ENCODE measurements at regions not wholly inside any gene's neighbourhood (a gene's known extent, or its start where the extent isn't known, plus 50 kb on each side); places are given as distances from the start of the nearest gene placed in this dataset.
"Not testable (repeated sequence)": the region's sequence is repeated elsewhere in the genome, so short reads cannot be mapped to it uniquely, and the experiment has no call there.

- no peak for DNase-seq
These were observed 305.8 kb upstream of the KCND2 start for GRCh38 chr7:119967221-119967620.

GRCh38 chr7:119968411-119968810 lies 304.6 kb upstream of the KCND2 start:
- not testable (repeated sequence) for DNase-seq

- no peak for DNase-seq
These were observed 303.9 kb upstream of the KCND2 start for GRCh38 chr7:119969054-119969453.

GRCh38 chr7:119969763-119970162 lies 303.2 kb upstream of the KCND2 start:
- DNase-seq, result no peak

DNA sequence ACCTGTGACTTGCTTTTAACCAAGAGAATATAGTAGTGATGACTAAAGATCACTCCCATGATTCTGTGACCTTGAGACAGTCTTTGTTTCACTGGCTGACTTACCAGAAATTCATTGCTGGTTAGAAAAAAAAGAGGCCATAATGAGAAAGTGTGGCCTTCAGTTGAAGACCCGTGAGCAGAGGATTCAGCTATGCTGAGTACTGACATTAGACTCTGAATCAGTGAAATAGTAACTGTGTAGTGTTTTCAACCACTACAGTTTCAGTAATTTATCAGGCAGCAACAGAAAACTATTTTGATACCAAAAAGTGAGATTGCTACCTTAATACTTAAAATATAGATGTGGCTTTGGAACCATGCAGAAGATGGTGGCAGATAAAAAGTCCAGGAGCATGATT lies 298.0 kb upstream of the KCND2 start:
- no peak for DNase-seq

DNA sequence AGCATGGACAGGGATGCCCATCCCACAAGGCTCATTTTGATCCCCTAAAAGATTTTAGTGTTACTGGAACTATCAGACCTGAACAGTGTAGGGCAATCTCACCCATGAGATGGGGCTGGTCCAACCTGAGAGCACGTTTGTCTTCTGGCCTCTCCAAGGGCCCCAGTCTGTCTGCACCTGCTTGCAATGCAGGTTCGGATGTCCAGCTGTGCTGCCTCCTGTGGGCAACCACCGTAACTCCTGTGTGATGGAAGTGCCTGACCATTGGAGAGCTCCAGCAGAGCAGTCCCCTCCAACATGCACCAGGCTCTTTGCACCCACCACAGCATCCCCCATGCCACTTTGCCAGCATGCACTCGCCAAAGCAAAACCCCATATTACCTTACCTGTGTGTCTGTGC lies 290.1 kb upstream of the KCND2 start:
- no peak for DNase-seq

- no peak for DNase-seq
These were observed 289.5 kb upstream of the KCND2 start for GRCh38 chr7:119983468-119983867.

- DNase-seq, result no peak
These were observed 288.7 kb upstream of the KCND2 start for GRCh38 chr7:119984247-119984646.

DNA sequence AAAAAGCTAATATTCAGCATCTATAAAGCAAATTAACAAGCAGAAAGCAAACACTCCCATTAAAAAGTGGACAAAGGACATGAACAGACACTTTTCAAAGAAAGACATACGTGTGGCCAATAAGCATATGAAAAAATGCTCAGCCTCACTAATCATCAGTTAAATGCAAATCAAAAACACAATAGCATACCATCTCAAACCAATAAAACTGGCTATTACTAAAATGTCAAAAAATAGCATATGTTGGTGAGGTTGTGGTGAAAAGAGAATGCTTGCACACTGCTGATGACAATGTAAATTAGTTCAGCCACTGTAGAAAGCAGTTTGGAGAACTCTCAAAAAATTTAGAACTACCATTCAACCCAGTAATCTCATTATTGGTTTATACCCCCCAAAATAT lies 284.6 kb upstream of the KCND2 start:
- DNase-seq, result no peak

DNA sequence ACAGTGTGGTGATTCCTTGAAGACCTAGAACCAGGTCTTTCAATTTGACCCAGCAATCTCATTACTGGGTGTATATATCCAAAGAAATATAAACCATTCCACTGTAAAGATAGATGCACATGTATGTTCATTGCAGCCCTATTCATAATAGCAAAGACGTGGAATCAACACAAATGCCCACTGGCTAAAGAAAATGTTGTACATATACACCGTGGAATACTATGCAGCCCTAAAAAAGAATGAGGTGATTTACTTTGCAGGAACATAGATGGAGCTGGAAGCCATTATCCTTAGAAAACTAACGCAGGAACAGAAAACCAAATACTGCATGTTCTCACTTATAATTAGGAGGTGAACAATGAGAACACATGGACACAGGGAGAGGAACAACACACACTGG lies 278.0 kb upstream of the KCND2 start:
- no peak for DNase-seq

- DNase-seq, result no peak
These were observed 276.3 kb upstream of the KCND2 start for GRCh38 chr7:119996634-119997033.

DNA sequence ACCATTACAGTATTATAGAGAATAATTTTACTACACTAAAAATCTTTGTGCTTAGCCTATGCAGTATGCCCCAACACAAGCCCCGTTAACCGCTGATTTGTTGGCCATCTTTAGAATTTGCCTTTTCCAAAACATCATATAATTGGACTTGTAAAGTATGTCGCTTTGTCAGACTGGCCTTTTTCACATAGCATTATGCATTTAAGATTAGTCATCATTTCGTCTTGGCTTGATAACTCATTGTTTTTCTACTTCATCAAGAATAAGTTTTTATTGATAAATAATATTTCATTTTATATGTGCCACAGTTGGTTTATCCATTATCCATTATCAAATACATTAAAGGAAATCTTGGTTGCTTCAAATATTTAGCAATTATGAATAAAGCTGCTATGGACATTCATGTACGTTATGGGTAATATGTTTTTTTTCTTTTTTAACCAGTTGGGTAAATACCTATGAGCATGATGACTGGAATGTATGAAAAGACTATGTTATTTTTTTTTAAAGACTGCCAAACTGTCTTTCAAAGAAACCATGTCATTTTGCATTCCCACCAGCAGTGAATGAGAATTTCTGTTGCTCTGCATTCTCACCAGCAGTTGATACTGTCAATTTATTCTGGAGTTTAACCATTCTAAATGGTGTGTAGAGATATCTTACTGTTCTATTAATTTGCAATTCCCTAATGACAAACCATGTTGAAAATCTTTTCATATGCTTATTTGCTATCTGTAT lies 273.1 kb upstream of the KCND2 start:
- DNase-seq, result no peak

DNA sequence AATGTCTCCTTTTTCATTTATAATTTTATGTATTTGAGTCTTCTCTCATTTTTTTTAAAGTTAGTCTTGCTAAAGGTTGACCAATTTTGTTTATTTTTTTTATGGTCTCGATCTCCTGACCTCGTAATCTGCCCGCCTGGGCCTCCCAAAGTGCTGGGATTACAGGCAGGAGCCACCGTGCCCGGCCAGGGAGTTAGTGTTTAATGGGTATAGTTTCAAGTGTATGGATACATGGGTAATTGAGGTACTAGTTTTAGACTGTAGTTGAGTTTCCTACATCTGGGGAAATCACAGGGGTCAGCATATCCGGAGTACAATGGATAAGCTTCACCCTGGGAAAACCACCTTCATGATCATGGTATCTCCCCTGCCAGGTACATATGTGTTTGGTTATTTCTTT lies 267.3 kb upstream of the KCND2 start:
- no peak for DNase-seq

GRCh38 chr7:120014301-120014700 lies 258.7 kb upstream of the KCND2 start:
- not testable (repeated sequence) for DNase-seq

- DNase-seq, result no peak
These were observed 258.0 kb upstream of the KCND2 start for GRCh38 chr7:120014925-120015465.

GRCh38 chr7:120021085-120021484 lies 251.9 kb upstream of the KCND2 start:
- DNase-seq, result no peak

DNA sequence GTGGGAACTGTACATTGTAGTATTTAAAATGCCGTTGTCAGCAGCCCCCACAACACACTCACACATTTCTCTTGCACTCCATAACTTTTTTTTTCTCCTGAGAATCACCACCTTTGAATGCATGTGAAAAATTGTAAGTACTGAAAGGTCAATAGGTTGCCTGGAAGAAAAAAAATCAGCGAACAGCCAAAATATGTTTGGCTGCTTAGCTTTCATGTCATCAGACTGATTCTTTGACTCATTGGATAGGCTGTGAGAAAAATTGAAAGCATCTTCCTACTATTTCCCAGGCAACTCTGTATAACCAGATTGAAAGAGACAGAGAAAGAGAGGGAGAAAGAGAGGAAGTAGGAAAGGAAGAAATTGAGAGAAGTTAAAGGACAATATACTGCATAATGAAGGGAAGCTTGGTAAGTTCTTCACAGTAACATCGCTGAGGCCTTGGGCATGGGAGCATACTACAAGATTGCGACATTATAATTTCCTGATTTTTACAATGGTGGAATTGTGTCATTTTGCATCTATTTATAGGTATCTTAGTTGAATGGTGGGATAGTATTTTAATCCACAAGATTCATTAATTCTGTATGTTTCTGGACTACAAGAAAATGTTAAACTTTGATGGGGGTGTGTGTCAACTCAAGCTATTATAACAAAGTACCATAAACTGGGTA lies 249.3 kb upstream of the KCND2 start:
- no peak for DNase-seq

DNA sequence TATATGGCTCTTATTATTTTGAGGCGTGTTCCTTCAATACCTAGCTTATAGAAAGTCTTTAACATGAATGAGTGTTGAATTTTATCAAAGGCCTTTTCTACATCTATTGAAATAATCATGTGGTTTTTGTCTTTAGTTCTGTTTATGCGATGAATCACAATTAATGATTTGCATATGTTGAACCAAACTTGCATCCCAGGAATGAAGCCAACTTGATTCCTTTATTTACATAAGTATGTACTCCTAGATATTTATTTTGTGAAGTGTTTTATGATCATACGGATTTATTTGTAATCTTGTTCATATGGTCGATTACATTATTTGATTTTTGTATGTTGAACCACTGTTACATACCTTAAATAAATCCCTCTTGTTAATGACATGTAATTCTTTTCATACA lies 244.3 kb upstream of the KCND2 start:
- no peak for DNase-seq

GRCh38 chr7:120030876-120031275 lies 242.1 kb upstream of the KCND2 start:
- no peak for DNase-seq

DNA sequence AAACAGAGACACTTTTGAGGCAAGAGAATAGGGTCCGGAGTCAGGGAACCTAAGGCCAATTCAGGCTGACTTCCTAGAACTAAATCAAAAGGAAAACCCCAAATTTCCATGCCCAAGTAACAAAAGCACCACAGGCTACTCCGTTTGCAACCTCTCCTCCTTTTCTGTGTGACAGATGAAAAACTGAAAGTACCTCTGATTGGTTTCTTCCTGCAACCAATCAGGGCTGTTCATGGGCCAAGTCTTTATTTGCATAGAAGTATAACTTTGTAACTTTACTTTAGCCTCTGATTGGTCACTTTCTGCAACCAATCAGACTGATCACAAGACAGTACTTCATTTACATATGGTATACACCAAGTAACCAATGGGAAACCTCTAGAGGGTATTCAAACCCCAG lies 239.9 kb upstream of the KCND2 start:
- no peak for DNase-seq

DNA sequence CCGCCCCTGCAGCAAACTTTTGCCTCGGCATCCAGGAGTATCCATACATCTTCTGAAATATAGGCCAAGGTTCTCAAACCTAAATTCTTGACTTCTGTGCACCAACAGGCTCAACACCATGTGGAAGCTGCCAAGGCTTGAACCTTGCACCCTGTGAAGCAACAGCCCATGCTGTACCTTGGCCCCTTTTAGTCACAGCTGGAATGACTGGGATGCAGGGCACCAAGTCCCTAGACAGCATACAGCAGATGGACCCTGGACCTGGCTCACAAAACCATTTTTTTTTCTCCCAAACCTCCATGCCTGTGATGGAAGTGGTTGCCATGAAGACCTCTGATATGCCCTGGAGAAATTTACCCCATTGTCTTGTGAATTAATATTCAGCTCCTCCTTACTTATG lies 233.8 kb upstream of the KCND2 start:
- DNase-seq, result no peak

GRCh38 chr7:120041798-120042197 lies 231.2 kb upstream of the KCND2 start:
- no peak for DNase-seq

- DNase-seq, result no peak
These were observed 229.7 kb upstream of the KCND2 start for GRCh38 chr7:120043250-120043649.

- no peak for DNase-seq
These were observed 220.0 kb upstream of the KCND2 start for GRCh38 chr7:120052884-120053382.

All from COR-L47 (cell line).